Immature natural killer cell (primary cell): ENCODE measurements at regions not wholly inside any gene's neighbourhood (a gene's known extent, or its start where the extent isn't known, plus 50 kb on each side); places are given as distances from the start of the nearest gene placed in this dataset.

Source experiments
- DNase-seq, 3 donors: peaks; one replicate each; pipeline ENCODE4 v3.0.0; 2022; ENCODE audit warnings: mixed read lengths in 1 of 3
- H3K27ac Mint-ChIP-seq, 6 donors: one replicate each; pipeline ENCODE4 v1.8.0; 2020; ENCODE audit warnings: mixed read lengths in 6 of 6, mild to moderate bottlenecking in 5 of 6, inconsistent platforms in 4 of 6, moderate library complexity in 3 of 6
- H3K27me3 Mint-ChIP-seq, 3 donors: one replicate each; pipeline ENCODE4 v1.8.0; 2020 to 2021; ENCODE audit warnings: low read depth in 3 of 3, mild to moderate bottlenecking in 3 of 3, mixed read lengths in 3 of 3, moderate library complexity in 3 of 3, inconsistent platforms in 1 of 3
- H3K36me3 Mint-ChIP-seq, 3 donors: one replicate each; pipeline ENCODE4 v1.8.0; 2020; ENCODE audit warnings: mixed read lengths in 3 of 3, inconsistent platforms in 2 of 3, mild to moderate bottlenecking in 2 of 3
- H3K4me1 Mint-ChIP-seq, 2 donors: one replicate each; pipeline ENCODE4 v1.8.0; 2020; ENCODE audit warnings: inconsistent platforms in 2 of 2, mild to moderate bottlenecking in 2 of 2, mixed read lengths in 2 of 2, moderate library complexity in 1 of 2
- H3K4me3 Mint-ChIP-seq, 5 donors: one replicate each; pipeline ENCODE4 v1.8.0; 2020; ENCODE audit warnings: mild to moderate bottlenecking in 5 of 5, mixed read lengths in 5 of 5, inconsistent platforms in 3 of 5, moderate library complexity in 3 of 5
- H3K9me3 Mint-ChIP-seq, 6 donors: one replicate each; pipeline ENCODE4 v1.8.0; 2020; ENCODE audit warnings: mild to moderate bottlenecking in 6 of 6, mixed read lengths in 6 of 6, inconsistent platforms in 4 of 6, moderate library complexity in 3 of 6

DNA sequence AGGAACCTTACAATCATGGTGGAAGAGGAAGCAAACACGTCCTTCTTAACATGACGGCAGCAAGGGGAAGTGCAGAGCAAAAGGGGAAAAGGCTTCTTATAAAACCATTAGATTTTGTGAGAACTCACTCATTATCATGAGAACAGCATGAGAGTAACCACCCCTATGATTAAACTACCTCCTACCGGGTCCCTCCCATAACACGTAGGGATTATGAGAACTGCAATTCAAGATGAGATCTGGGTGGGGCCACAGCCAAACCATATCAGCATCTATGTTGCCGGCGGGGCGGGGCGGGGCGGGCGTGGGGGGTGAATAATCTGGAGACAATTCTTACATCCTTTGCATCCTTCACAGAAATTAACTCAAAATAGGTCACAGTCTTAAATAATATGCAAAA lies 58.8 kb upstream of the GFPT2 start:
- no peaks in the 10 kb centered on the region for H3K9me3 Mint-ChIP-seq
- no peak overlapping the region for H3K27ac Mint-ChIP-seq
- H3K36me3 Mint-ChIP-seq = no peaks in the 10 kb centered on the region
- no peak overlapping the region for H3K4me3 Mint-ChIP-seq
- DNase-seq = no peak
- H3K4me1 Mint-ChIP-seq = no peaks in the 10 kb centered on the region
- H3K27me3 Mint-ChIP-seq = peaks cover 0 to 4% (median 4%) of the 10 kb centered on the region in 3 donors

- no peaks in the 10 kb centered on the region for H3K9me3 Mint-ChIP-seq
- no peak overlapping the region for H3K4me3 Mint-ChIP-seq
- no peaks in the 10 kb centered on the region for H3K36me3 Mint-ChIP-seq
Measured at GRCh38 chr5:180414176-180414575, 61.0 kb upstream of the GFPT2 start.

GRCh38 chr5:180421672-180422071 lies 68.5 kb upstream of the GFPT2 start:
- no peak overlapping the region for H3K4me3 Mint-ChIP-seq
- H3K9me3 Mint-ChIP-seq = no peaks in the 10 kb centered on the region
- DNase-seq = no peak
- no peak overlapping the region for H3K27ac Mint-ChIP-seq
- H3K27me3 Mint-ChIP-seq = peaks cover 2 to 4% (median 2%) of the 10 kb centered on the region in 3 donors
- no peaks in the 10 kb centered on the region for H3K4me1 Mint-ChIP-seq
- no peaks in the 10 kb centered on the region for H3K36me3 Mint-ChIP-seq

More at GRCh38 chr5:180414176-180414575, 61.0 kb upstream of the GFPT2 start:
- DNase-seq = no peak
- H3K4me1 Mint-ChIP-seq = no peaks in the 10 kb centered on the region
- H3K27me3 Mint-ChIP-seq = peaks cover 2% of the 10 kb centered on the region in 3 donors
- H3K27ac Mint-ChIP-seq = no peak overlapping the region

GRCh38 chr5:180423133-180423532 lies 70.0 kb upstream of the GFPT2 start:
- H3K27ac Mint-ChIP-seq = no peak overlapping the region

DNA sequence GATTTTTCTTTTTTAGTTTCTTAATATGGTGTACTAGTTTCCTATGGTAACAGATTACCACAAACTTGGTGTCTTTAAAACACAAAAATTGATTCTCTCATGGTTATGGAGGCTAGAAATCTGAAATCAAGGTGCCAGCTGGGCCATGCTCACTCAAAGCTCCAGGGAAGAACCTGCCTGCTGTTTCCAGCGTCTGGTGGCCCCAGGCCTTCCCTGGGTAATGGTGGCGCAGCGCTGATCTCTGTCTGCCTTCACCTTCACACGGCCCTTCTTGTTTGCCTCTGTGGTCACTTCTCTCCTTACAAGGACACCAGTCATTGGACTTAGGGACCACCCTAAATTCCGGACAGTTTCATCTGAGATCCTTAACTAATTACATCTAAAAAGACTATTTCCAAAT lies 70.5 kb upstream of the GFPT2 start:
- DNase-seq = no peak
- H3K4me1 Mint-ChIP-seq = no peaks in the 10 kb centered on the region
- H3K36me3 Mint-ChIP-seq = no peaks in the 10 kb centered on the region
- no peak overlapping the region for H3K4me3 Mint-ChIP-seq
- no peaks in the 10 kb centered on the region for H3K9me3 Mint-ChIP-seq
- peaks cover 2 to 4% (median 2%) of the 10 kb centered on the region in 3 donors for H3K27me3 Mint-ChIP-seq
- H3K27ac Mint-ChIP-seq = no peak overlapping the region

More at GRCh38 chr5:180423133-180423532, 70.0 kb upstream of the GFPT2 start:
- no peak overlapping the region for H3K4me3 Mint-ChIP-seq
- no peak for DNase-seq
- H3K36me3 Mint-ChIP-seq = no peaks in the 10 kb centered on the region
- H3K9me3 Mint-ChIP-seq = no peaks in the 10 kb centered on the region
- H3K4me1 Mint-ChIP-seq = no peaks in the 10 kb centered on the region
- peaks cover 0 to 4% (median 2%) of the 10 kb centered on the region in 3 donors for H3K27me3 Mint-ChIP-seq

- no peak overlapping the region for H3K27ac Mint-ChIP-seq
- no peaks in the 10 kb centered on the region for H3K4me1 Mint-ChIP-seq
- no peak for DNase-seq
- no peak overlapping the region for H3K4me3 Mint-ChIP-seq
- no peaks in the 10 kb centered on the region for H3K9me3 Mint-ChIP-seq
- H3K36me3 Mint-ChIP-seq = no peaks in the 10 kb centered on the region
- H3K27me3 Mint-ChIP-seq = peaks cover 0 to 7% (median 4%) of the 10 kb centered on the region in 3 donors
Measured at GRCh38 chr5:180424094-180424493, 70.1 kb upstream of the CNOT6 start.

- Mint-ChIP-seq H3K36me3 (no peaks in the 10 kb centered on the region), H3K27ac (no peak overlapping the region), H3K9me3 (peaks cover 0 to 1% (median 0%) of the 10 kb centered on the region in 6 donors), H3K4me1 (peaks cover 5 to 10% of the 10 kb centered on the region in 2 donors), H3K4me3 (no peak overlapping the region), H3K27me3 (peaks cover 0 to 16% (median 2%) of the 10 kb centered on the region in 3 donors)
- no peak for DNase-seq
Measured at GRCh38 chr5:180428598-180428997, 65.6 kb upstream of the CNOT6 start.

GRCh38 chr5:180431932-180432331 lies 62.2 kb upstream of the CNOT6 start:
- Mint-ChIP-seq H3K27ac (no peak overlapping the region), H3K27me3 (peaks cover 0 to 16% (median 0%) of the 10 kb centered on the region in 3 donors), H3K36me3 (no peaks in the 10 kb centered on the region), H3K9me3 (peaks cover 0 to 6% (median 0%) of the 10 kb centered on the region in 6 donors), H3K4me3 (no peak overlapping the region), H3K4me1 (peaks cover 5 to 10% of the 10 kb centered on the region in 2 donors)
- no peak for DNase-seq

DNA sequence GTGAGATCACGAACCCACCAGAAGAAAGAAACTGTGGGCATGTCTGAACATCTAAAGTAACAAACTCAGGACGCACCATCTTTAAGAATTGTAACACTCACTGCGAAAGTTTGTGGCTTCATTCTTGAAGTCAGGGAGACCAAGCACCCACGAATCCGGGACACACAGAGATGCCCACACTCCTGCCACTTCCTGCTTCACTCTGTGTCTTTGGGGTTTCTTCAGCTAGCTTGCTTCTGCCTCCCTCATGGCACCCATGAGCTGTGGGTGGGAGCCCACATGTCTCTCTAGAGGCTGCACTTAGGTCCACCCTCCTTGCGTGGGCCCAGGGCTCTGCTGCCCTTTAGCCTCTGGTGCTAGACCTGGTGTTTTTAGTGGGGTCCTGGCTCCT lies 61.2 kb upstream of the CNOT6 start:
- peak overlapping the region in 2 of 5 donors; percentile 53 to 64 for H3K4me3 Mint-ChIP-seq
- no peaks in the 10 kb centered on the region for H3K36me3 Mint-ChIP-seq
- H3K9me3 Mint-ChIP-seq = peaks cover 0 to 6% (median 0%) of the 10 kb centered on the region in 6 donors
- peak overlapping the region in 2 of 6 donors; percentile 75 to 84 for H3K27ac Mint-ChIP-seq
- H3K4me1 Mint-ChIP-seq = peaks cover 5 to 10% of the 10 kb centered on the region in 2 donors
- H3K27me3 Mint-ChIP-seq = peaks cover 0 to 16% (median 0%) of the 10 kb centered on the region in 3 donors
- DNase-seq = peak in 2 of 3 donors; percentile 18 to 66

DNA sequence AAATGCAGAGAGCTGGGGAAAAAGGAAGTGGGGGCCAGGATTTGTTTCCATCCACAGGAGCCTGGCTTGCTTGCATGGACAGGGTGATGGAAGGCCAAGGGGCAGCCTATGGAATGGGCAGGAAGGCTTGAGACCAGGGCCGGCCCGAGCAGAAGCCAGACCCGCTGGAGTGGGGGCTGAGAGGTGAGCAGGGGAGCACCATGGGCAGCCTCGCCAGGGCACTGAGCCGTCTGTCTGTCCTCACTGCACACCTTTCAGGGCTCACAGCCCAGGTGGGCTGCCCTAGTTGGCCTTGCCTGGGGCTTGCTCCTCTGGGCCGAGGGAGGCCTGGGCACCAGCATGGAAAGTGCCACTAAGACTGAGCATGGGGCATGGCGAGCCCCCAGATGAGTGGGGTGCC lies 58.6 kb upstream of the CNOT6 start:
- Mint-ChIP-seq H3K27ac (no peak overlapping the region), H3K36me3 (no peaks in the 10 kb centered on the region), H3K9me3 (peaks cover 0 to 6% (median 0%) of the 10 kb centered on the region in 6 donors), H3K27me3 (peaks cover 0 to 7% (median 1%) of the 10 kb centered on the region in 3 donors), H3K4me3 (no peak overlapping the region), H3K4me1 (peaks cover 5 to 10% of the 10 kb centered on the region in 2 donors)
- no peak for DNase-seq

DNA sequence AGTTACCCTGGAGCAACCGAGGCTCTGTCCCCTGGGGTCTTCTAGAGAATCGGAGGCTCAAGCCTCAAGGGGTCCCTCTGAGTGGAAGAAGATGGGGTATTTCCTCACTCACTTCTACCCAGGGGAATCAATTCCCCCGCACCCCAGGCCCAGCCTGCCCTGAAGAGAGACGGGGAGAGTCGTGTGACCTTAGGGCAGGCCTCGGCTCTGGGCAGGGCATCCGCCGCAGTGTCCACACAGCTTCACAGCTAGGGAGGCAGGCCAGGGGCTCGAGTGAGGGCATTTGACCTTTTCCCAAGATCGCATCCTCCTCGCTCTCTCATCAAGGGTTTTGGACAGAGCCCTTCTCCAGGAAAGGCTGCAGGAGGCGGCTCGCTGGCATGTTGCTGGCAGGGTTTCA lies 57.9 kb upstream of the CNOT6 start:
- H3K4me3 Mint-ChIP-seq = no peak overlapping the region
- peaks cover 5 to 10% of the 10 kb centered on the region in 2 donors for H3K4me1 Mint-ChIP-seq
- peaks cover 0 to 6% (median 0%) of the 10 kb centered on the region in 6 donors for H3K9me3 Mint-ChIP-seq
- no peaks in the 10 kb centered on the region for H3K36me3 Mint-ChIP-seq
- no peak overlapping the region for H3K27ac Mint-ChIP-seq
- H3K27me3 Mint-ChIP-seq = peaks cover 0 to 7% (median 1%) of the 10 kb centered on the region in 3 donors
- no peak for DNase-seq

DNA sequence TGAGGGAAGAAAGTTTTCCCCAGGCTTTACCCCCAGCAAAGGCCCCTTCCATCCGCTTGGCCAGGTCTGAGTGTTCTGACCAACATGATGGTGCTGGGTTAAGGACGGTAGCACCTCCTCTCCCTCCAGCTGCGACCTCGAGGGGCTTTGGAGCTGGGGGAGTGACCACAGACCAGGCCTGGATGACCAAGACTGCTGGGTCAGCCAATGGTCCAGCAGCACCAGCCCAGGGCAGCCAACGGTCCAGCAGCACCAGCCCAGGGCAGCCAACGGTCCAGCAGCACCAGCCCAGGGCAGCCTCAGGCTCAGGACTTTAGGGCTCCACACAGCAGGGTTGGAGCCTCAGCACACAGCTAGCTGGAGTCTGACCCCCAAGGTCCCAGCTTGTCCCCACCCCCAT lies 57.2 kb upstream of the CNOT6 start:
- peaks cover 5 to 10% of the 10 kb centered on the region in 2 donors for H3K4me1 Mint-ChIP-seq
- no peak overlapping the region for H3K4me3 Mint-ChIP-seq
- peaks cover 0 to 7% (median 1%) of the 10 kb centered on the region in 3 donors for H3K27me3 Mint-ChIP-seq
- no peak for DNase-seq
- no peak overlapping the region for H3K27ac Mint-ChIP-seq
- no peaks in the 10 kb centered on the region for H3K36me3 Mint-ChIP-seq
- H3K9me3 Mint-ChIP-seq = peaks cover 0 to 6% (median 0%) of the 10 kb centered on the region in 6 donors

DNA sequence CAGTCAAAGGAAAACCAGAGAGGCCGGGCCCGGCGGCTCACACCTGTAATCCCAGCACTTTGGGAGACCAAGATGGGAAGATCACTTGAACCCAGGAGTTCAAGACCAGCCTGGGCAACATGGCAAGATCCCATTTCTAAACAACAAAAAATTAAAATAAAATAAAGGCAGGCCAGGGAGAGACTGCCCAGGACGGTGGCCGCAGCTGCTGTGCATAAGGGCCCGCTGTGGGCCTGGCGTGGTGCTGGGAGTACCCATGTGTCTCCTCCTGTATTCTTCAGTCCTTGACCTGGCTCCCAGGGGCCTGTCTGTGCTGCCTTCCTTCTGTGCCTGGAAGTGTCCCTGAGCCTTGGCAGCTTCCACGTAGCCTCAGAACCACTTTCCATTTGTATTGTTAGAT lies 56.8 kb upstream of the CNOT6 start:
- H3K4me3 Mint-ChIP-seq = no peak overlapping the region
- no peaks in the 10 kb centered on the region for H3K36me3 Mint-ChIP-seq
- peaks cover 0 to 6% (median 0%) of the 10 kb centered on the region in 6 donors for H3K9me3 Mint-ChIP-seq
- DNase-seq = no peak
- H3K27me3 Mint-ChIP-seq = peaks cover 0 to 7% (median 1%) of the 10 kb centered on the region in 3 donors
- H3K4me1 Mint-ChIP-seq = peaks cover 5 to 10% of the 10 kb centered on the region in 2 donors
- no peak overlapping the region for H3K27ac Mint-ChIP-seq

DNA sequence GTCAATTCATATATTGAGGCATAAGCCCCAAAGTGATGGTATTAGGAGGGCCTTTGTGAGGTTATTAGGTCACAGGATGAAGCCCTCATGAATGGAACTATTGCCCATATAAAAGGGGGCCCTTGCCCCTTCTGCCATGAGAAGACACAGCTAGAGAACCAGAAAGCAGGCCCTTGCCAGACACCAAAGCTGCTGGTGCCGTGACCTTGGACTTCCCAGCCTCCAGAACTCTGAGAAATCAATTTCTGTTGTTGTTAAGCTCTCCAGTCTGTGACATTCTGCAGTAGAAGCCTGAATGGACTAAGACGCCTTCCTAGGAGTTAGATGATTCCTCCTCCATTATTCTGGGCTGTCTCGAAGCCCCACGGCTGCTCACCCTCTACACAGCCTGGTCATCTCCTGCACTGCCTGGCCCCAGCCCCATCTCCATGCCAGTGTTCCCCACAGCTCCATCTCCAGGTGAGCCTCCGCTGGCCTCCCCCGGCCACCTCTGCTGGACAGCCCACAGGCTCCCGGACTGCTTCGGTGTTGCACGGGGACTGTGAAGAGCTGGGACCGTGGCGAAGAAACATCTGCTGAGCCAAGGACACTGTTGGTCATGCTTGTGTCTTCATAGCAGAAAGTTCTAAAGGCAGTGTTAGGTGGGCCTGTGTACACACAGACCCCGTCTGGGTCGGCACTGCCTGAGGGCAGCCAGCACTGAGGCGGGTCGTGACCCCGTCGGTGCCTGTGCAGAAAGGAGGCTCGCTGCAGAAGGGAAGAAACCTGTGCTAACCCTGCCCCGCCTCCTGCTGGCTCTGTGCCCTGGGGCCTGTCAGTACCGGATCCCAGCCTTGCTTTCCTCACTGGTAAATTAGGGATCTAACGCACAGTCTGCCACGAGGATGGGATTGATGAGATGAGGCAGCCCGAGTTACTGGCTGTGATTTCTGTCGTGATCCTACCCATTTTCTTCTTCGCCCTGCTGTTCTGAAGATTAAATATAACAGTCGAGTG lies 55.1 kb upstream of the CNOT6 start:
- Mint-ChIP-seq H3K36me3 (no peaks in the 10 kb centered on the region), H3K9me3 (peaks cover 0 to 4% (median 0%) of the 10 kb centered on the region in 6 donors), H3K4me1 (no peaks in the 10 kb centered on the region), H3K27me3 (peaks cover 0 to 1% (median 0%) of the 10 kb centered on the region in 3 donors), H3K27ac (no peak overlapping the region), H3K4me3 (no peak overlapping the region)
- DNase-seq = no peak
